ENCODE measurements at regions not wholly inside any gene's neighbourhood (a gene's known extent, or its start where the extent isn't known, plus 50 kb on each side); places are given as distances from the start of the nearest gene placed in this dataset.

DNA sequence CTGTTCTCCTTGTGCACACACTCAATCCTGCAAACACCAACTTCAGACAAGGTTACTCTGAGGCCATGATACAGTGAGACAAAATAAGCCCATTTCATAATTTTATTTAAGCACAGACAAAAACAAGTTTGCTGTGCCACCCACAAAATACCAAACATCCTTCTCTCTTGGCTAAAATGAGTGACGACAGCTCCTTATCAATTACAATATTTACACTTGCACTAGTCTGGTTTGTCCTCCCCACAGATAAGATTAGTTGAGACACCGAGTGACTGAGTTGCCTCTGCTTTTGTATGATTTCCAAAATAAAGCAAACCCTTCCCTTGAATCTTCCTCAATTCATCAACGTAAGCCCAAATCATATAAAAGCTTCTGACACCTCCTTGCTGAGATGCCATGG lies 233.5 kb upstream of the ATP10A start:
- TF ChIP-seq, protein P1, sequence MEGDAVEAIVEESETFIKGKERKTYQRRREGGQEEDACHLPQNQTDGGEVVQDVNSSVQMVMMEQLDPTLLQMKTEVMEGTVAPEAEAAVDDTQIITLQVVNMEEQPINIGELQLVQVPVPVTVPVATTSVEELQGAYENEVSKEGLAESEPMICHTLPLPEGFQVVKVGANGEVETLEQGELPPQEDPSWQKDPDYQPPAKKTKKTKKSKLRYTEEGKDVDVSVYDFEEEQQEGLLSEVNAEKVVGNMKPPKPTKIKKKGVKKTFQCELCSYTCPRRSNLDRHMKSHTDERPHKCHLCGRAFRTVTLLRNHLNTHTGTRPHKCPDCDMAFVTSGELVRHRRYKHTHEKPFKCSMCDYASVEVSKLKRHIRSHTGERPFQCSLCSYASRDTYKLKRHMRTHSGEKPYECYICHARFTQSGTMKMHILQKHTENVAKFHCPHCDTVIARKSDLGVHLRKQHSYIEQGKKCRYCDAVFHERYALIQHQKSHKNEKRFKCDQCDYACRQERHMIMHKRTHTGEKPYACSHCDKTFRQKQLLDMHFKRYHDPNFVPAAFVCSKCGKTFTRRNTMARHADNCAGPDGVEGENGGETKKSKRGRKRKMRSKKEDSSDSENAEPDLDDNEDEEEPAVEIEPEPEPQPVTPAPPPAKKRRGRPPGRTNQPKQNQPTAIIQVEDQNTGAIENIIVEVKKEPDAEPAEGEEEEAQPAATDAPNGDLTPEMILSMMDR (conservative IDR thresholded peaks at IDR 0.05; ENCODE audit: low read depth, low read length) = no peak
- DNase-seq (ENCODE audit: low read depth) = no peak
- H3K4me3 ChIP-seq (ENCODE audit: low read length) = no peak overlapping the region

DNA sequence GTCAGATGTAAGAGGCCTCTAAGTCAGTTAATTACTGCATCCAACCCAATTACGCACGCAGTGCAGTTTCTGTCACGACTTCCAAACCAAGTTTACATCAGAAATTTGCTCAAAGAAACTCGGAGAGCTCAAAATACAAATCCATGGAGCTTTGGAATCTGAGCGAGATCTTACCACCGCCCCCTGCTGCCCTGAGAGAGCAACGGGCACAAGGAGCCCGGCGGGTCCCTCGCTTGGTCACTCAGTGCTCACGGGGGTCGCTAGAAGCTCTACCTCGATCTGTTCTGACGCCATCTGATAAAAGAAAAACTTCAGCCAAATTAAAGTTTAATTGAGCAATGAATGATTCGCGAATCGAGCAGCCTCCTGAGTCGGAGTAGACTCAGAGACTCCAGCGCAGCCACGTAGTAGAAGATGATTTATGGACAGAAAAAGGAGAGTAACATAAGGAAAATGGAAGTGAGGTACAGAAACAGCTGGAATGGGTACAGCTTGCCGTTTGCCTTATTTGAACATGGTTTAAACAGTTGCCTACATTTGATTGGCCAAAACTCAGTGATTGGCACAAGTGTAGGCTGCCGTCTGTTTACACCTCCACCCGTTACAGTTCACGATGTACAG lies 232.7 kb upstream of the ATP10A start:
- TF ChIP-seq, protein P1 (conservative IDR thresholded peaks at IDR 0.05; ENCODE audit: low read depth, low read length) = peak; percentile 34
- DNase-seq (ENCODE audit: low read depth) = no peak
- no peak overlapping the region for H3K4me3 ChIP-seq (ENCODE audit: low read length)

DNA sequence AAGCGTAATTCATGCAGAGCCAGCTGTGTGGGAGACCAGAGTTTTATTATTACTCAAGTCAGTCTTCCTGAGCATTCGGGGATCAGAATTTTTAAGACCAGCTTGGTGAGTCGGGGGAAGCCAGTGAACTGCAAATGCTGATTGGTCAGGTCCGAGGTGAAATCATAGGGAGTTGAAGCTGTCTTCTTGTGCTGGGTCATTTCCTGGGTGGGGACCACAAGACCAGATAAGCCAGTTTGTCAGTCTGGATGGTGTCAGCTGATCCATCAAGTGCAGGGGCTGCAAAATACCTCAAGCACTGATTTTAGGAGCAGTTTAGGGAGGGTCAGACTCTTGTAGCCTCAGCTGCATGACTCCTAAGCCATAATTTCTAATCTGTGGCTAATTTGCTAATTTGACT lies 228.1 kb upstream of the ATP10A start:
- no peak for DNase-seq (ENCODE audit: low read depth)
- TF ChIP-seq, protein P1 (conservative IDR thresholded peaks at IDR 0.05; ENCODE audit: low read depth, low read length) = no peak

DNA sequence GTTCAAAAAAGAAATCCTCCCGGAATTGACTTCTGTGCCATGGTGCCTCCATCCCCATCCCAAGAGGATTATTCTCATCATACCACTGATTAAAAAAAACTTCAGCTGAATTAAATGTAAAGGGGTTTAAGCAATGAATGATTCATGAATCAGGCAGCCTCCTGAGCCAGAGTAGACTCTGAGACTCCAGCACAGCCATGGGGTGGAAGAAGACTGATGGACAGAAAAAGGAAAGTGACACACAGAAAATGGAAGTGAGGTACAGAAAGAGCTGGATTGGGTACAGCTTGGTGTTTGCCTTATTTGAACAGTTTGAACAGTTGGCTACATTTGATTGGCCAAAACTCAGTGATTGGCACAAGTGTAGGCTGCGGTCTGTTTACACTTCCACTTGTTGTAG lies 224.8 kb upstream of the ATP10A start:
- TF ChIP-seq, protein P1 (conservative IDR thresholded peaks at IDR 0.05; ENCODE audit: low read depth, low read length) = no peak
- H3K4me3 ChIP-seq (ENCODE audit: low read length) = no peak overlapping the region
- DNase-seq (ENCODE audit: low read depth) = peak; percentile 86

More for the DNA sequence above, 228.1 kb upstream of the ATP10A start:
- H3K4me3 ChIP-seq (ENCODE audit: low read length) = no peak overlapping the region

DNA sequence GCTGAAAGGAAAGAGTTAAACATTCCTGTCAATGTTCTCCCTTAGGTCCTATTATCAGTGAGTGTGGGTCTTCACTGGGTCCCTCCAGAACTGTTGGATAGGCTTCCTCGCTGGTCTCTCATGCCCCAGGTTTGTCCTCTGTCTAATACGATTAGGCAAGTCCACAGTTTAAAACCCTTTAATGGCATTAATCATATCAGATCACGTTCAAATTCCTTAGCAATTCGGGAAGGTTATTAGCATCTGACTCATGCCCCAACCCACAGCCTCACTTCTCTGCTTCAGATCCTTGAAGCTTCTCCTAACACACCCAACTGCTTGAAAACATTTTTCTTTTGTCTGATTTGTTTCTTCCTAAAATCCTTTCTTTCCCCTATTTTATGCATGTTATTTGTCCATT lies 224.3 kb upstream of the ATP10A start:
- H3K4me3 ChIP-seq (ENCODE audit: low read length) = peak overlapping the region; percentile 9
- TF ChIP-seq, protein P1 (conservative IDR thresholded peaks at IDR 0.05; ENCODE audit: low read depth, low read length) = no peak
- peak; percentile 91 for DNase-seq (ENCODE audit: low read depth)

DNA sequence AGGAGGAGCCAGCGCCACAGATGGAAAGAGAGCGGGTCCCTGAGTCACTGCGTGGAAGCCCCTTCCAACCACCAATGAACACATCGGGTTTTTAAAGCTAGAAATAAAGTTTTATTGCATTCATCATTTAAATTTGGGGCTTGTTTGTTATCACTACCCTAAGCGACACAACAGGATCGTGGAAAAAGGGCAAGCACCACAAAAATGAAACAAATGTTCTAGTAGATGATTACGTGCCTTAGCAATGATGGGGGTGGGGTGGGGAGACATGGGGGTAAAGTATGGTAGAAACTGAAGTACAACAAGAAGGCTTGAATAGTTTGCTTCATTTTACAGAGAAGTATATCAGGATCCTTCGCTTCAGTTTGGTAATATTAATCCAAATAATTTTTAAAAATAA lies 221.6 kb upstream of the ATP10A start:
- TF ChIP-seq, protein P1 (conservative IDR thresholded peaks at IDR 0.05; ENCODE audit: low read depth, low read length) = no peak
- no peak overlapping the region for H3K4me3 ChIP-seq (ENCODE audit: low read length)
- no peak for DNase-seq (ENCODE audit: low read depth)

DNA sequence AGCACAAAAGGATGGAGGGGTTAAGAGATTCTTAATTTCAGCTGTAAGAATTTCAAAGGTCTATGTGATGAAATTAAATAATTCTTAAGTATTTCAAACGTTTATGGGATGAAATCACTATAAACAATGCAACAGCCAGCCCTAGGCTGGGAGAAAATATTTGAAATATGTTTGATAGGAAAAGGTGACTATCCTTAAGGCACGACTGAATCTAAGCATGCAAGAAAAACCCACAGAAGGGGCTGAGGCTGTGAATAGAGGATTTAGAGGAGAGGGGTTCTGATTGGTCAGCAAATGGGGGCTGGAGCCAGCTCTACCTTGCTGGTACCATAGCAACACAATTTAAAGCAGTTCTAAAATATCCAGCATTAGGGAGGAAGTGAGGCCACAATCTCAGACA lies 220.8 kb upstream of the ATP10A start:
- TF ChIP-seq, protein P1 (conservative IDR thresholded peaks at IDR 0.05; ENCODE audit: low read depth, low read length) = no peak
- DNase-seq (ENCODE audit: low read depth) = no peak
- H3K4me3 ChIP-seq (ENCODE audit: low read length) = no peak overlapping the region

Measured in retinal pigment epithelial cell (primary cell).